Breast epithelium (tissue), 4 donors: ENCODE measurements at regions not wholly inside any gene's neighbourhood (a gene's known extent, or its start where the extent isn't known, plus 50 kb on each side); places are given as distances from the start of the nearest gene placed in this dataset.

Source experiments
- DNase-seq, 2 donors: peaks; one replicate each; pipeline ENCODE4 v3.0.0-alpha.2; 2019; ENCODE audit warnings: low spot score in 2 of 2
- H3K27ac ChIP-seq, 2 donors: fragments of 200-600 bp; sonication (generic) in 1 of 2; one replicate each; pipeline ENCODE4 v1.5.1; 2016 to 2019; ENCODE audit warnings: mild to moderate bottlenecking in 1 of 2
- H3K27me3 ChIP-seq, 2 donors: fragments of 200-600 bp; sonication (generic) in 1 of 2; one replicate each; pipeline versions ENCODE4 v1.5.1 to v1.6.0; 2017 to 2019; ENCODE audit warnings: control low read depth in 1 of 2, mild to moderate bottlenecking in 1 of 2
- H3K36me3 ChIP-seq: fragments of 200-600 bp; one replicate; pipeline ENCODE4 v1.5.1; 2019
- H3K4me1 ChIP-seq, 2 donors: fragments of 200-600 bp; sonication (generic); one replicate each; pipeline ENCODE4 v1.5.1; 2016 to 2019; ENCODE audit warnings: control low read depth in 1 of 2
- H3K4me3 ChIP-seq, 3 donors: fragments of 200-600 bp; sonication (generic); 1 replicate in 2 of 3; 2 replicates in 1 of 3; pipeline ENCODE4 v1.5.1; 2016 to 2019; ENCODE audit warnings: mild to moderate bottlenecking in 3 of 3, moderate library complexity in 2 of 3
- H3K9me3 ChIP-seq, 2 donors: fragments of 200-600 bp; sonication (generic) in 1 of 2; one replicate each; pipeline ENCODE4 v1.5.1; 2016 to 2019; ENCODE audit warnings: control low read depth in 1 of 2
- CTCF ChIP-seq, 3 donors: fragments of 450-650 bp; IDR thresholded peaks; one replicate each; pipeline ENCODE4 v1.5.1; 2016 to 2017; ENCODE audit warnings: antibody characterized with exemption in 3 of 3, mild to moderate bottlenecking in 3 of 3, moderate library complexity in 3 of 3
- POLR2A ChIP-seq: fragments of 450-650 bp; IDR thresholded peaks from one replicate; pipeline ENCODE4 v1.6.1; 2016; ENCODE audit warnings: antibody characterized with exemption, mild to moderate bottlenecking, moderate library complexity
- POLR2AphosphoS5 ChIP-seq, 3 donors: sonication (generic); formaldehyde crosslinking; IDR thresholded peaks; one replicate each; pipeline ENCODE4 v1.6.1; 2017; ENCODE audit warnings: antibody characterized with exemption in 3 of 3
- intact Hi-C: fragments of 100-400 bp; cut with DNase I; formaldehyde crosslinking; loops from one replicate; pipeline ENCODE4 v1.15.1; 2023; ENCODE audit warnings: low total_unique reads

GRCh38 chr18:47619771-47620448, 310.5 kb downstream of the SMAD2 start:
- intact Hi-C loops, result no loop called here
- Histone ChIP-seq H3K36me3 (no peaks in the 10 kb centered on the region), H3K4me1 (no peaks in the 10 kb centered on the region), H3K27ac (no peak overlapping the region), H3K9me3 (no peaks in the 10 kb centered on the region), H3K27me3 (no peaks in the 10 kb centered on the region), H3K4me3 (no peak overlapping the region)
- TF ChIP-seq POLR2A (no peak), CTCF (IDR thresholded peaks at IDR 0.05) (no peak), POLR2AphosphoS5 (IDR thresholded peaks at IDR 0.05) (no peak)
- no peak for DNase-seq

- intact Hi-C loops, result no loop called here
- DNase-seq, result no peak
These were observed 311.7 kb downstream of the SMAD2 start for GRCh38 chr18:47618758-47619157.

GRCh38 chr18:47615043-47615442, 315.4 kb downstream of the SMAD2 start:
- Histone ChIP-seq H3K27me3 (no peaks in the 10 kb centered on the region), H3K4me1 (no peaks in the 10 kb centered on the region), H3K36me3 (no peaks in the 10 kb centered on the region), H3K4me3 (no peak overlapping the region), H3K27ac (no peak overlapping the region), H3K9me3 (peaks cover 0 to 8% of the 10 kb centered on the region in 2 donors)
- TF ChIP-seq POLR2A (no peak), CTCF (IDR thresholded peaks at IDR 0.05) (no peak), POLR2AphosphoS5 (IDR thresholded peaks at IDR 0.05) (no peak)
- intact Hi-C loops, result no loop called here
- no peak for DNase-seq

More at GRCh38 chr18:47618758-47619157, 311.7 kb downstream of the SMAD2 start:
- Histone ChIP-seq H3K9me3 (no peaks in the 10 kb centered on the region), H3K36me3 (no peaks in the 10 kb centered on the region), H3K4me3 (no peak overlapping the region), H3K4me1 (no peaks in the 10 kb centered on the region), H3K27me3 (no peaks in the 10 kb centered on the region), H3K27ac (no peak overlapping the region)
- no peak for TF ChIP-seq CTCF (IDR thresholded peaks at IDR 0.05)
- no peak for TF ChIP-seq POLR2A
- TF ChIP-seq POLR2AphosphoS5 (IDR thresholded peaks at IDR 0.05), result no peak

- TF ChIP-seq POLR2A, result no peak
- TF ChIP-seq CTCF (IDR thresholded peaks at IDR 0.05), result no peak
- TF ChIP-seq POLR2AphosphoS5 (IDR thresholded peaks at IDR 0.05), result no peak
- no peak for DNase-seq
- H3K27me3 ChIP-seq, result no peaks in the 10 kb centered on the region
- no peaks in the 10 kb centered on the region for H3K36me3 ChIP-seq
- intact Hi-C loops, result no loop called here
- no peak overlapping the region for H3K27ac ChIP-seq
- H3K9me3 ChIP-seq, result peaks cover 0 to 8% of the 10 kb centered on the region in 2 donors
- no peaks in the 10 kb centered on the region for H3K4me1 ChIP-seq
- no peak overlapping the region for H3K4me3 ChIP-seq
These were observed 316.5 kb downstream of the SMAD2 start for GRCh38 chr18:47613929-47614328.

- H3K4me1 ChIP-seq, result no peaks in the 10 kb centered on the region
- no peak overlapping the region for H3K4me3 ChIP-seq
- intact Hi-C loops, result no loop called here
- H3K27me3 ChIP-seq, result no peaks in the 10 kb centered on the region
- no peak overlapping the region for H3K27ac ChIP-seq
- no peaks in the 10 kb centered on the region for H3K36me3 ChIP-seq
- TF ChIP-seq POLR2AphosphoS5 (IDR thresholded peaks at IDR 0.05) (no peak), CTCF (IDR thresholded peaks at IDR 0.05) (no peak), POLR2A (no peak)
- H3K9me3 ChIP-seq, result peaks cover 0 to 8% of the 10 kb centered on the region in 2 donors
- no peak for DNase-seq
These were observed 318.8 kb downstream of the SMAD2 start for GRCh38 chr18:47611649-47612048.
